ENCODE measurements at regions not wholly inside any gene's neighbourhood (a gene's known extent, or its start where the extent isn't known, plus 50 kb on each side); places are given as distances from the start of the nearest gene placed in this dataset.

DNA sequence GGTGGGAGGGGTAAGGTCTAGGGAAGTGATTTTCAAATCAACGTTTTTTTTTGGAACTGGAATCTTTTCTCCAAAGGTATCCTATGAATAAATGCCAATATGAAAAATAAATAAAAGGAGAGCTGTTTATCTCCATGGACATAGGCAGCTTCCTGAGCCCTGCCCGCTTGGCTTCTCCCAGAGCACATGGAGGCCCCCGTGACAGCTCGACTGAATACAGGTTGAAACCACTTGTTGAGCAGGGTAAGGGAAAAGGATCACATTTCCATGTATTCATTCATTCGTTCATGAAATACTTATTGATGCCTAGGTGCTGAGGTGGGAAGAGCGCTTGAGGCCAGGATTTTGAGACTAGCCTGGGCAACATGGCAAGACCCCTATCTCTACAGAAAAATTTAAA is 64.8 kb downstream of the MARCHF4 start:
- TF ChIP-seq, protein P1, sequence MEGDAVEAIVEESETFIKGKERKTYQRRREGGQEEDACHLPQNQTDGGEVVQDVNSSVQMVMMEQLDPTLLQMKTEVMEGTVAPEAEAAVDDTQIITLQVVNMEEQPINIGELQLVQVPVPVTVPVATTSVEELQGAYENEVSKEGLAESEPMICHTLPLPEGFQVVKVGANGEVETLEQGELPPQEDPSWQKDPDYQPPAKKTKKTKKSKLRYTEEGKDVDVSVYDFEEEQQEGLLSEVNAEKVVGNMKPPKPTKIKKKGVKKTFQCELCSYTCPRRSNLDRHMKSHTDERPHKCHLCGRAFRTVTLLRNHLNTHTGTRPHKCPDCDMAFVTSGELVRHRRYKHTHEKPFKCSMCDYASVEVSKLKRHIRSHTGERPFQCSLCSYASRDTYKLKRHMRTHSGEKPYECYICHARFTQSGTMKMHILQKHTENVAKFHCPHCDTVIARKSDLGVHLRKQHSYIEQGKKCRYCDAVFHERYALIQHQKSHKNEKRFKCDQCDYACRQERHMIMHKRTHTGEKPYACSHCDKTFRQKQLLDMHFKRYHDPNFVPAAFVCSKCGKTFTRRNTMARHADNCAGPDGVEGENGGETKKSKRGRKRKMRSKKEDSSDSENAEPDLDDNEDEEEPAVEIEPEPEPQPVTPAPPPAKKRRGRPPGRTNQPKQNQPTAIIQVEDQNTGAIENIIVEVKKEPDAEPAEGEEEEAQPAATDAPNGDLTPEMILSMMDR (IDR thresholded peaks at IDR 0.05; ENCODE audit: extremely low read depth in 1 of 2, insufficient read depth in 1 of 2, low read depth in 1 of 2, low read length in 2 of 2), result no peak
- TF ChIP-seq, protein P2, sequence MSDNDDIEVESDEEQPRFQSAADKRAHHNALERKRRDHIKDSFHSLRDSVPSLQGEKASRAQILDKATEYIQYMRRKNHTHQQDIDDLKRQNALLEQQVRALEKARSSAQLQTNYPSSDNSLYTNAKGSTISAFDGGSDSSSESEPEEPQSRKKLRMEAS (IDR thresholded peaks at IDR 0.05; ENCODE audit: insufficient read depth, insufficient read length), result no peak
